ENCODE measurements at regions not wholly inside any gene's neighbourhood (a gene's known extent, or its start where the extent isn't known, plus 50 kb on each side); places are given as distances from the start of the nearest gene placed in this dataset.
"Not testable (repeated sequence)": the region's sequence is repeated elsewhere in the genome, so short reads cannot be mapped to it uniquely, and the experiment has no call there.

DNA sequence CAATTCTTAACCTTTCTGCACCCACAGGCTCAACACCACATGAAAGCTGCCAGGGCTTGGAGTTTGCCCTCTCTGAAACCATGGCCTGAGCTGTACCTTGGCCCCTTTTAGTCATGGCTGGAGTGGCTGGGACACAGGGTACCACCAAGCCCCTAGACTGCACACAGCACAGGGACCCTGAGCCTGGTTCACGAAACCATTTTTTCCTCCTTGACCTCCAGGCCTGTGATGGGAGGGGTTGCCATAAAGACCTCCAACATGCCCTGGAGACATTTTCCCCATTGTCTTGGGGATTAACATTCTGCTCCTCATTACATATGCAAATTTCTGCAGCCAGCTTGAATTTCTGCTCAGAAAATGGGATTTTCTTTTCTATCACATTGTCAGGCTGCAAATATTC is 113.4 kb downstream of the XPNPEP1 start:
- not testable (repeated sequence) for DNase-seq

- not testable (repeated sequence) for DNase-seq
These were observed 122.1 kb downstream of the XPNPEP1 start for GRCh38 chr10:109801191-109801590.

GRCh38 chr10:109790647-109791046 is 132.7 kb downstream of the XPNPEP1 start:
- no peak for DNase-seq

- no peak for DNase-seq
These were observed 139.1 kb downstream of the XPNPEP1 start for GRCh38 chr10:109784236-109784635.

- DNase-seq = no peak
These were observed 140.0 kb downstream of the XPNPEP1 start for GRCh38 chr10:109783286-109783685.

GRCh38 chr10:109780997-109781396 is 142.3 kb downstream of the XPNPEP1 start:
- no peak for DNase-seq

GRCh38 chr10:109778993-109779392 is 144.3 kb downstream of the XPNPEP1 start:
- no peak for DNase-seq

GRCh38 chr10:109774121-109774440 is 149.2 kb downstream of the XPNPEP1 start:
- DNase-seq = no peak

- no peak for DNase-seq
These were observed 149.8 kb downstream of the XPNPEP1 start for GRCh38 chr10:109773288-109774120.

- DNase-seq = no peak
These were observed 152.6 kb downstream of the XPNPEP1 start for GRCh38 chr10:109770663-109771062.

GRCh38 chr10:109769966-109770365 is 153.3 kb downstream of the XPNPEP1 start:
- no peak for DNase-seq

DNA sequence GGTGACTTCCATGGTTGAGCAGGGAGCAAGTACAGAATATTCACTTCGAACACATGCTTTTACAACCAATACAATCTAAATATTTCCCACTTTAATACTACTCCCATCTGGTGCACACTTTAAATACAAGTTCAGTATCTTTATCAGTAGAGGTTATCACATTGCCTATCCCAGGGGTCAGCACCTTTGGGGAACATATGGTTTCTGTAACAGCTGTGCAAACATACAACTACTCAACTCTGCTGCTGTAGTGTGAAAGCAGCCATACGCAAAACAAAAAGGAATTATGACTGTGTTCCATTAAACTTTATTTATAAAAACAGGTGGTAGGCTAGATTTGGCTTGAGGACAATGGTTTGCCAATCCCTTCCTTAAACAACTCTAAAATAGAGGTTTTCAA is 157.5 kb downstream of the XPNPEP1 start:
- no peak for DNase-seq

DNA sequence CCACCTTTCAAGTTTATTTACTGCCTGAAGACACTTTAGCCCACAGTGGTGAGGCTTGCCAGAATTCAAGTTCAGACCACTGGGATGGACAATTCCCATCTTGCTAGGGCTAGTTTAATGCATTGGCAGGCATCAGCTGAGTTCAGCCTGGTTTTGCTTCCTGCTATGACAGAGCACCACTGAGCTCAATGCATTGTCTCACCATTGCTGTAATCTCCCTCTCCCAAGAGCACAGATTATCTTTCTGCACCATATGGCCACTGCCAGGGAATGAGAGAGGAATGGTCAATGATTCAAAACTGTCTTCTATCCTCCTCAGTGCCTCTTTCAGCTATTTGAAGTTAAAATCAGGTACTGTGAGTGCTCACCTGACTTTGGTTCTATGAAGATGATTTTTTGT is 160.8 kb downstream of the XPNPEP1 start:
- DNase-seq = no peak

DNA sequence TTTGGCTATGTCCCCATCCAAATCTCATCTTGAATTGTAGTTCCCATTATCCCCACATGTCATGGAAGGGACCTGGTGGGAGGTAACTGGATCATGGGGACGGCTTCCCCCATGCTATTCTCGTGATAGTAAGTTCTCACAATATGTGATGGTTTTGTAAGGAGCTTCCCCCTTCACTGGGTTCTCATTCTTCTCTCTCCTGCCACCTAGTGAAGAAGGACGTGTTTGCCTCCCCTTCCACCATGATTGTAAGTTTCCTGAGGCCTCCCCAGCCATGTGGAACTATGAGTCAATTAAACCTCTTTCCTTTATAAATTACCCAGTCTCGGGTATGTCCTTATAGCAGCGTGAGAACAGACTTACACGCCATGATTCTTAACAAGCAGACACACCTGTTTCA is 165.6 kb downstream of the XPNPEP1 start:
- not testable (repeated sequence) for DNase-seq

GRCh38 chr10:109746861-109747260 is 176.4 kb downstream of the XPNPEP1 start:
- no peak for DNase-seq

GRCh38 chr10:109744020-109744419 is 179.3 kb downstream of the XPNPEP1 start:
- DNase-seq = no peak

DNA sequence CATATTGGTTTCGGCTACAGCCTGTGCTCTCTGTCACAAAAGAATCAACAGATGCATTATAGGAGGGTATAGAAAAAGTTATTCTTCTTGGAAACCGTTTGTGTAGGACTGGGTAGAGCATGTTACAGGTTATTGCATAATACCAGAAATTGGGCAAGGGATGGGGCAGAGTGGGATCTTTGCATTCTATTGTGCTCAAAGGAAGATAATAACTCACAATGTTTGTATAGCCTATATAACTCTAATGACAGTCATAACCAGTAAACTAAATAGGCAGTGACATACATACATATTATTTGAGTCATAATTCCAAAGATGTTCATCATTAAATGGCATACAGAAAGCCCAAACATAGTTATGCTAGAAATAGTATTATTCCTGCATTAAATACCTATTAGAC is 179.7 kb downstream of the XPNPEP1 start:
- DNase-seq = no peak

DNA sequence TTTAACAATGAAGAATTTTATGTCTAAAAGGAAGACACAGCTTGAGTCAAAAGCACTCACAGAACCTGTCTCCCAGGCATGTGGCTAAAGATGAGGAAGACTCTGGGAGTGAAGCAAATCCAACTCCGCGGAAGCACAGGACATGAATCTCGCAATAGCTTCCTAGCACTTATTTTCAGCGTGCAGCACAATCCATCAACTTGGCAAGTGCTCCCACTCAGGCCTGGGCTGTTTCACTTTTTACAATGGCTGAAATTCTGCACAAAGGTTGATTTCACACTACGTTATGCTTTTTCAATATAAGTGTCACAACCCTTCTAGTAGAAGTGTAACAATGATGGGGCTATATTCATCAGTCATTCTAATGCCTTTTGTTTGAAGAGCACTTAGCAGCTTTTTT is 180.2 kb downstream of the XPNPEP1 start:
- no peak for DNase-seq

- no peak for DNase-seq
These were observed 181.6 kb downstream of the XPNPEP1 start for GRCh38 chr10:109741712-109742111.

- no peak for DNase-seq
These were observed 182.9 kb downstream of the XPNPEP1 start for GRCh38 chr10:109740436-109740835.

DNA sequence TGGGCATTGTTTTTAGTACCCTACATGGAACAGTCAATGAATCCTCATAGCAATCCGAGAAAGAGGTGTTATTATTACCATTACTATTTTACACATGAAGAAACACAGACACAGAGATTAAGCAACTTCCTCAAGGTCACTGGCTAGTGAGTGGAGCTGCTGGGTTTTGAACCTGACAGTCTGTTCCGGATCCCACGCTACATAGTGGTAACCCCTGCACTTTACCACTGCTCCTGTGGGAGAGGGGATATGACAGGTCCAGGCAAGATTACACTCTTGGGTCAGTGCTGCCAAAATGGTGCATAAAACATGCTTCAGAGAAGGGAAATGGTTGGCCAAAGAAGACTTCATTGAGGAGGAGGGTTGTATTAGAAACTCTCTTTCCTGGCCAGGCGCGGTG is 185.7 kb downstream of the XPNPEP1 start:
- no peak for DNase-seq

GRCh38 chr10:109737009-109737408 is 186.3 kb downstream of the XPNPEP1 start:
- no peak for DNase-seq

- DNase-seq = no peak
These were observed 187.5 kb downstream of the XPNPEP1 start for GRCh38 chr10:109735776-109736175.

GRCh38 chr10:109732254-109732965 is 190.9 kb downstream of the XPNPEP1 start:
- no peak for DNase-seq

DNA sequence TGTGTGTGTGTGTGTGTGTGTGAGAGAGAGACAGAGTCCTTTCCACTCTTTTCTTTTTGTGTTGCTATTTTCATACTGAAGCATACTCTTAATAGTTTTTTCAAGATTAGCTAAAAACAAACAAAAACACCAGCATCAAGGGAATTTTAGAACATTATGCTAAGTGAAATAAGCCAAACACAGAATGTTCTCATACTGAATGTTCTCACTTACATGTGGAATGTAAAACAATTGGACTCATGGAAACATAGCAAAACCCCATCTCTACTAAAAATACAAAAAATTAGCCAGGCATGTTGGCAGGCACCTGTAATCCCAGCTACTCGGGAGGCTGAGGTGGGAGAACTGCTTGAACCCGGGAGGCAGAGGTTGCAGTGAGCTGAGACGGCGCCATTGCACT is 193.4 kb downstream of the XPNPEP1 start:
- not testable (repeated sequence) for DNase-seq
